Activated CD4-positive, alpha-beta T cell treated with anti-CD3 and anti-CD28 coated beads, Interleukin-2, Interleukin-4, amounts not matched to agents 100 ng/mL and 50 ng/mL, durations not matched to agents 16 hours and 8 hours (primary cell): ENCODE measurements at regions not wholly inside any gene's neighbourhood (a gene's known extent, or its start where the extent isn't known, plus 50 kb on each side); places are given as distances from the start of the nearest gene placed in this dataset.

ENCODE experiments used
- DNase-seq: peaks from one replicate; pipeline ENCODE4 v3.0.0-alpha.2; 2020; ENCODE audit warnings: low spot score

DNA sequence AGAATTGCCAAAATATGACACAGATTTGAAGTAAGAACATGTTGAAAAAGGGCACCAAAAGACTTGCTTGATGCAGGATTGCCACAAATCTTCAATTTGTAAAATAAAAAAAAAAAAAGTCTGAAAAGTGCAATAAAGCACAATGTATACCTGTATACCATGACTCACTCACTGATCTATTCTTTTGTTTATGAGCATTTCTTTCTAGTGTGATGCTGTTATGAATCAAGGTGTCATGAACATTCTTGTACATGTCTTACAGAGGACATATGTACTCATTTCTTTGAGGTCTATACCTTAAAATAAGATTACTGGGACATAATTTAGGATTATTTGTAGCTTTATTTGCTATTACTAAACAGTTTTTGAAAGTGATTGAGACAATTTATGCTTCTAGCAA is 464.9 kb upstream of the RBMS3 start:
- no peak for DNase-seq

DNA sequence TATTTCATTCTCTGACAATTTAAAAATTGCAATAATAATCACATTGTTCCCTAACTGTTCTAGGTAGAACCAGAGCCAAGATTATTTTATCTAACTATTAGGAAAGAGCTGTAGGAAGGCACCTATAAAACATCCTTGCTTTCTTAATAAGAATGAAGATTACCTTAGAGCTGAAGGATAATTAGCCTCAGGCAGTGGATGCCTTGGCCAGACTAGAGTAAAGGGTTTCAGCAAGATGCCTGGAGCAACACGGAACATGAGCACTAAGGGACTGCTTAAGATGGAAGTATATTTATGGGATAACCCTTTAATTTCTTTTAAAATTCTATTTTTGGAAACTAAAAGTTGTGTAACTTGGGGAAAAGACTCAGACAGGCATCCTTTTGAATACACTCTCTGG is 456.6 kb upstream of the RBMS3 start:
- DNase-seq, result no peak

DNA sequence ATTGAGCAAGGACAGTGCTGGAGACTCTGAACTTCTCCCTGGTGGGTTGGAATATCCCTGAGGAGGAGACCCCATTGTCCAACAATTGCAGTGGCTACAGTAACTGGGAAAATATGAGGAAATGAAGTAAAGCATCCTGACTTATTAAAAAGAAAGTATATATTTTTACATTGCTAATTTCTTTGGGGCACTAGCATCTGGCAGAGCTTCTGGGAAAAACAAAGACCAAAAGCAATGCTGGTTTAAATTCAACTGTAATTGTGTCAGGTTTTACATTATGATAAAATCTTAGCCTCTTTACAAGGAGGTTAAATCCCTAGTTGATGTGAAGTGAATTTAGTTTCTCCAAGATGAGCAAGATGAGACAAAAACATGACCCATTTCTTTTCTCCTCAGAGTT is 454.0 kb upstream of the RBMS3 start:
- no peak for DNase-seq

DNA sequence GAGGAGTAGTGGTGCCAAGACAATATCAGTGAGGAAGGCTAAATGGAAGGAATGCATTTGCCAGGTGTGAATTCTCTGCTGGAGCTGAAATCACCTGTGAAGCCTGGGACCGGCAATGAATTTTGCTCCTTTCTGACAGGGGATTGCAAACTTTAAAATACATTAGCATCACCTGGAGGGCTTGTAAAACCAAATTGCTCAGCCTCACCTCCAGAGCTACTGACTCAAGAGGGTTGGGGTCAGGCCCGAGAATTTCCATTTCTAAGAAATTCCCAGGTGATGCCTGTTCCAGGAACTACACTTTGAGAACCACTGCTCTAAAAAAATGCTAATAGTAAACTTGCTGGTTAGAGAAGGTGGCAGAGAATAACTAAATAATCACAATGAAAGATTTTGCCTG is 445.6 kb upstream of the RBMS3 start:
- DNase-seq, result no peak

DNA sequence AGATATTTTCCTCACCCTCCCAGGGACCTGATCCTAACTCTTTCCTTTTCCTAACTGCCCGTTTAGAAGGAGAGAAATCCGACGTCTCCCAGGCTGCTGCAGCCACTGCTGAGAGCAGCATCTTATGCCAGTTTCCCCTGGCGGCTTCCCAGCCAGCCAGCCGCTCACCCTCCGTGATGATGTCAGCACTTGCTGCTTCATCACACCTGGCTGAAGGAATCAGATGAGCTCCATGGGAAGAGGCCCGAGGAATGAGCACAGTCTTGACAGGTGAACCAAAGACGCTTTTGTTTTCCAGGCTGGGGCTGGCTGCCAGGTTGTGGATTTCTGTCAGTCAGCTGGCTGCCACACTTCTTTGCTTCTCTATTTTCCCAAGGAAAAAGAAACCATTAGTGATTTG is 445.1 kb upstream of the RBMS3 start:
- DNase-seq, result no peak

DNA sequence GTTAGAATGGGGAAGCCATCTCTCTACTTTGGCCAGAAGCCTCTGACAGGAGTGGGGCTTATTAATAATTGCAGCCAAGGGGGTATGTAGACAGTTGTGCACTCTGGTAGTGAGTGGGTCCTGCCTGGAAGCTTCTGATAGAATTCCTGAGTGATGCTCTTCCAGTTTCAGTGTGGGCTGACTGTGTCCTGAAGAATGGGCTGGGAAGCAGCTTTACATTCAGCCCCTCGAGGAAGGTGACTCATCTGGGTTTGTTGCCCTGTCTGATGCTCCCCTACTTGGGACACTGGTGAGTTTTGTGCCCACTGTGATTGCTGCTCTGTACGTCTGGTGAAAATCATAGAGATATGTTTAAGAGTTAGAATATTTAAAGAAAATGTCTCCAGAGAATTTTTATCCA is 444.7 kb upstream of the RBMS3 start:
- DNase-seq, result no peak

DNA sequence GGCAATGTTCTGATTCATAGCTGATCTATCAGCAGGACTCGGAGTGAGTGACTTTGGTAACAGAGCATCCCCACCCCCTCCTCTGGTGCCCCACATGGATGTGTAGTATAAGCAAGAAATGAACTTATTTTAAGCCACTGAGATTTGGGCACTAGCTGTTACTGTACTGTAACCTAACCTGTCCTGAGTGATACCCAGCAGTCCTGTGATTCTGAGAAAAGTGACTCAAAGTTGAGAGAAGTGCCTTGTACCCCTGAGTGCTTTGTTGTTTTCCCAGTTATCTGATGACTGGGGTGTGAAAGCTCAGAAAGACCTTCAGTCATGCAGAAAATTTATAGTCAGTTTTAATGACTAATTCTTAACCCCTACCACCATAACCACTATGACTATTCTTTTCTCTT is 439.9 kb upstream of the RBMS3 start:
- peak; percentile 92 for DNase-seq

DNA sequence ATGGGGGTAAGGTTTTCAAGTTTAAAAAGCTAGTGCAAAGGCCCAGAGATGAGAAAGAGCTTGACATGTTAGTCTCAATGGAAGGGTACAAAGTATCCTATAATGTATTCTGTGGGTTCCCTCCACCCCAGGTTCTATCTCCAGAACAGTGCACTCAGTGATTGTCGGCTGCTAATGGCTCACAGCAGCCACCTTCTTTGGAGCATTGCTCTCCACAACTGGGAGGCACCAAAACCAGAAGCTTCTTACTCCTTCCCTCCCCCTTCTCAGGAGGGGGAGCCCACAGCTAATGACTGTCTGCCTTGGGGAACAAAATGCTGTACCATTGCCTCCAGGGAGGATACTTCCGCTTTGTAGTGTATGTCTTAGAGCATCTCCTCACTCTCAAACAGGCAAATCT is 439.4 kb upstream of the RBMS3 start:
- DNase-seq, result peak; percentile 58

DNA sequence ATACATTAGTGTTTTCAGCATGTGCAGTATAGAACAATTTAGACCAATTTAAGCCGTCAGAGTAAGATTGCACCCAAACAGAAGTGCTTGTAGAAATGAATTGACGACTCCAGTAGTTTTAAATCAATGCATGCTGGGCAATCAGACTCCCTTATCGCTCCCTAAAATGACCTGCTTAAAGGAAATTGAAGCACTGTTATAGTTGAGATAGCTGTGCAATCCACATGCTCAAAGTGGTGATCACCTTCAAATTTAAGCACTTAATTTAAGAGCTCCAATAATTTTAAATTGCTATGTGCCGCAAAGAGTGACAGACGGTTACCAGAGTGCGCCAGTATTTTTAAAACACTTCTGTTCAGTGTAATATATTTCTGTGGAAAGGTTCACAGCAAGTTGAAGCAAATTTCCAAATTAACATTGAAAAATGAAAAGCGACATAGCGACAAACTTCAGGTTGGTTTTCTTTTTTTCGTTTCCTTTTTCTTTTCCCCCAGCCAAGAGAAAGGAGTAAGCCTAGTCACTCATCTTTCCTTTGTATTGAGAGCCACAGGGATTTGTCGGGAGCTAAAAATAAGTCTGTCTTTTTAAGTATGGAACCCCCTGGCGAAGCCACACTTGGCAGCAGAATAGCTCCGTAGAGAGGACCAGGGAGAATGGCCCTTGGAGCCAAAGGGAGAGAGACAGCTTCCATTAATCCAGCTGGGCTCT is 436.4 kb upstream of the RBMS3 start:
- no peak for DNase-seq

DNA sequence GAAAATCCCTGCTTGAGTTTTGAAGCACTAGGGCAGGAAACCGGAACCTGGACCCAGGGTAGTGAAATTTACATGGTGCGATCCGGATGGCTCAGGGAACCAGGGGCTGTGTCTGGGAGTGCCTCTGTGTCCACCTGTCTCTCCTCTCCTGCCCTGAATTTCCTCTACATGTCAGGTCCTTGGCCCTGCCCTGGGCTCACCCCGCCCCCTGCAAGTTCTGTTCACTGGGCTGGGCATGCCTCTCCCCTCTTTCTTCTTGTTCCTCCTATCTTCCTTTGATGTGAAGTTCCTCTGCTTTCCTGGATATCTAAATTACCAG is 435.9 kb upstream of the RBMS3 start:
- DNase-seq, result no peak

DNA sequence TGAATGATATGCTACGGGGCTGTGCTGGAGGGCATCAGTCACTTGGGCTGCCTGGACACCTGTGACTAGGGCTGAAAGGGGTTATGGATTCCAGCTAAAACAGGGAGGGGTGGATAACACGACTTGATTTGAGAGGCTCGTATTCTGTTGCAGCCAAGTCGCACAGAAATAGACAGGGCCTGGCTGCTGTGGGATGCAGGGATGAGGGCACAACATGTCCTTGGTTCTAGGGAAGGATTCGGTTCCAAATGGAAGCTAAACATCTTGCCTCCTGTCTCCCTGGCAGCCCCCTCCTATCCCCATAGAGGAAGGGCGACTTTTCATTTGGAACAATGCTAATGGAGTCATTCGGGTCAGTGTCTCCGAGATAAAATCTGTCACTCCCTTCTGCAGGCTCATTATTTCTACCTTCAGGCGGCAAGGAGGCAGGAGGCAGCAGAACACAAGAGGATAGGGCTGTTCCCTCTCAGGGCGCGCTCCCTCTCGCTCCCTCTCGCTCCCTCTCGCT is 433.8 kb upstream of the RBMS3 start:
- DNase-seq, result no peak

DNA sequence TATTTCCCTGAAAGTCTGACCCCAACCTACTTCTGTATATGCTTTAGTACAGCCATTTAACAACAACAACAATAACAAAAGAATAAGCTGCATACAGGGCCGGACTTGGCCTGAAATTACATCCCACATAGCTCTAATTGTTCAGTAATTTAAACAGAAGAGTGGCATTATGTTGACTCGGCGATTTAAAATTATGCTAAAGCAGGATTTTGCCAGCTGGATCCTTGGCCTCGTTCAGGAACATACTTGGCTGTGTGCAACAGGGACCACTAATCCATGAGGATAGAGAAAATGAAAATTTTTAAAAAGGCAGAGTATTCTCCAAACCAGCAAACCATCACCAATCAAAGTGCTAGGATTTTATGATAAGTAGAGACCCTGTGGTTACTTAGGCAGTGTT is 433.1 kb upstream of the RBMS3 start:
- no peak for DNase-seq

DNA sequence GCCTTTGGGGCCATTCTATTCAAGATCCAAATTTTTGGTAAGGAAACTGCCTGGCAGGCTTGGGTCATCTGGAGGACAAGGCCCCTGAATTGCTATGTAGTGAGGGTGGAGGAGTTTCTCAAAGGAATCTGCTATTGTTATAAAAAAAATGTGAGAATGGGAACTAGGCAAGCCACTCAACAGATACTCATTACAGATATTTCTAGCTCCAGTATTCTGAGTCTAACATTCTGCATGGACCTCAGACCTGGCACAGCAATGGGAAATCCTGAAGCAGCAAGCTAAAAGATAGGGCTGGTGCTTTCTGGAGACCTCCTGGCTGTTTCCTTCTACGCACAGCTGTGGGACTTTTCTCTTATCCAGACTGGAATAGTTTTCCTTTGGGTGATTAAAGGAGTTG is 430.7 kb upstream of the RBMS3 start:
- no peak for DNase-seq

DNA sequence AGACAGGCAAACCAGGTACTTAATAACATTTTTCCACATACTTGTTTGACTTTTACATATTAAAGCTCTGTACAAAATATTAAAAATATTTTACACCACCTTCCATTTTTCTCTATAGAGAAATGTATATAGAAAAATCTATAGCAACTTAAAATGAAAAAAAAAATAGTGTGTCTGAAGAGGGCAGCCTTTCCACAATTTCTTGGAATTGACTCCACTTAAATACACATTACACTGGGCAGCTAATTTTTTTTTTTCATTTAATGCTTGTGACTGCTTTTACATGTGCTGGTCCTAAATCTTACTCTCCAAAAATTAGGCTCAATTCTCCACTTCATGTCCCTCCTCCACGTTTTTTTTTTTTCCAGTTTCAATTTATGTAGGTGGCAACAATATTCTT is 427.0 kb upstream of the RBMS3 start:
- no peak for DNase-seq

DNA sequence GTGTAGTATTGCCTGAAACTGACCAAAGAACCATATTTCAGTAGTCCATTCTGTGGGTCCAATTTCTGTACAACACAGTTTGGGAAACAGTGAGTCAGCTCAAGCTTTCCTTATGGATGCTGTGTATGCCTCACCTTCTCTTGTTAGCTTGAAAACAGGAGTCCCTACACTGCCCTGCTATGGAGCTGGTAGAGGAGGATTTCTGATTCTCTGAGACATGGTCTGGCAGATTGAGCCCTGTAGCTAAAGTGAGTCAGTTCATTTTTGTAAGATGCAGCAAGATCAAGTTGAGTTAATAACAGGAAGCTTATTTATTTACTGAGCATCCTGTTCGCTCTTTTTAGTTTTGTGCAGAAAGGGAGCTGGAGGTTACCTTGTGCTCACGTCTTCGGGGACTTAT is 424.1 kb upstream of the RBMS3 start:
- no peak for DNase-seq

DNA sequence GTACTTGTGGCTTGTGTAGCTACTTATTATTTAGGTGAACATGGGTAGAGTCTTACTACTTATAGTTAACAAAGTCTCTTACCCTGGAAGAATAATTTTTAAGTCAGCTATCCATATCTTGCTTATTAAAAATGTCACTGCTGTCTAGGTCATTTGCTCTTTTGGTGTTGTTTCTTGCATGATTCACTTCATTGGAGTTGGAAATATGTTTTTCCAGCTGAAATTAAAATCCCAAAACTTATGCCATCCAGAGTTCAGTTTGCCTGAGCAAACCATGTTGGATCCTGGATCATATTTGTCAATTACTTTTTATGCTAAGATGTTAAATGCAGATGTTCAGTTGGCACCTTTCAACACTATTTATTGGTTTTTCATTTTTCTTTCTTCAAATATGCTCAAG is 421.0 kb upstream of the RBMS3 start:
- DNase-seq, result no peak

DNA sequence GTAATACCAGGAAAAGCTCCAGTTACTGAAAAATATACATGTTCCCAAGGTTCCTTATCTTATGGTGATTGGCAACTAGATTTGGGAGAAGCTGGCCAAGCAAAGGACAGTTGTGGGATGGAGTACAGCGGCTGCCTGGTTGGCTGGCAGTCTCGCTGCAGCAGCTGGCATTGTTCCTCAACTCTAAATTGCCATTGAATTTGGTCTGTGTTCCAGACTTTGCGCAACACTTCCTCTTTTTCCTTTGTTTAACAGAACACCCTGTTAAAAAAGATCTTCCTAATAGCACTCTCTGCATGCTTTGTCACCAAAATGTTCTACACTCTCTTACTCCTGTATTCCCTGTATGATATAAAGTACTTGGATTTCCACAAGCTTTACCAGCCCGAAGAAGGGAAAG is 420.6 kb upstream of the RBMS3 start:
- DNase-seq, result no peak

DNA sequence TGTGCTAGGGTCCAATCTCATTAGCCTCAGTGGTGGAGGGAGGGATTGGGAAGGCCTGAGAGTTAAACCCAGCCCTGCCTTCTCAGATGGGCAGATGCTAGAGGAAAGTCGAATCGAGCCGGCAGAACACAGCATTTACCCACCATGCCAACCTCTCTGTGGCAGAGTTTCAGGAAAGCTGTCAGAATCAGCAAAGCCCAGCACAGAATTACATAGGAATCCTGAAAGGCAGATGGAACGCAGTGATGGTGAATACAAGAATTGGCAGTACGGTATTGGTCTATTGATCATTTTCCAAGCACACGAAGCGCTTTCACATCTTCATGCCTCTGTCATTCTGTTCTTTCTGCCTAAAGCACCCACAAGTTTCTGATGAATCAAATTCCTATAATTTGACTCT is 417.7 kb upstream of the RBMS3 start:
- no peak for DNase-seq

DNA sequence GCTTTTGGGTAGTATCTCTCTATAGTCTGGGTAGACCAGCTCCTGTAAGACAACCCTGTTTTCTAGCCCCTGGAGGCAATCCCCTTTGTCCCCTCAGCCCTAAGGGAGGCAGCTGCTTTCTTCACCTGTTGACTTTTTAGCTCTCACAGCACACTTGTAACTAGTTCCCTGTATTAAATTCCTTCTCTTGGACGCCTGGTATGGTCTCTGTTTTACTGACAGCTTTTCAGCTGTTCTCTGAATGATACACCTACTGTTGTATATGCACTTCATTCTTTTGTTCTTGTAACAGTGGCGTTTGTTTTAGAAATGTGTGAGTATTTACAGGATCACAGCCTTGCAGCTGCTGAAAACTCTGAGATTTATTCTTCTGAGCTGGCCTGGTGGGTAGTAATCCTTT is 413.0 kb upstream of the RBMS3 start:
- no peak for DNase-seq

DNA sequence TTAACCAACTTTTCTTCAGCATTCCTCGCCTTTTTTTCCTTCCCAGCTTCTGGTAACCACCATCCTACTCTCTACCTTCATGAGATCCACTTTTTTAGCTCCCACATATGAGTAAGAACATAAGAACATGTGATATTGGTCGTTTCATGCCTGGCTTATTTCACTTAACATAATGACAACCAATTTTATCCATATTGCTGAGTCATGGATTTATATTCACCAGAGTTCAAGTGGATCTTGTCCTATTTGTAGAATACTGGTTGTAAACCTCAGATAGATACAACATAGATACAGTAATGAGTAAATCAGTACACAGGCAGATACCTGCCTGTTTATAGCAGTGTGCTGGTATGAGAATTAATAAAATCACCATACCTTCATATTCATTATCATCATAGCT is 412.0 kb upstream of the RBMS3 start:
- DNase-seq, result no peak

DNA sequence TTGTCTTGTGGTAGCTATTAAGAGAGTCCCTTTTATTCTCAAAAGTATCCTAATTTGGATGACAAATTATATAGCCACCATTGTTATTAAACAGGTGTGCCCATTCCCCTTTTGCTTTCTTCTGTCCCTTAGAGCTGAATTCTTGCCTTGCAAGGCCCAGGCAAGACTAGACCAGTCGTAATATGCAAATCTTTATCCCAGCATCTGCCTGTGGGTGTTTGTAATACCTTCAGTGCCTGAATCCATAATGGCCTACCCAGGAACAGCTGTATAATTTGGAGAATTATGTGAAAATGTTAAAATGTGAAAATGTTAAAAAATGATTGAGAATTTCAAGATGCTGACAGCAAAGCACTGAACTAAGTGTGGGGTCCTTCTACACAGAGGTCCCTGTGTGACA is 403.0 kb upstream of the RBMS3 start:
- DNase-seq, result no peak

DNA sequence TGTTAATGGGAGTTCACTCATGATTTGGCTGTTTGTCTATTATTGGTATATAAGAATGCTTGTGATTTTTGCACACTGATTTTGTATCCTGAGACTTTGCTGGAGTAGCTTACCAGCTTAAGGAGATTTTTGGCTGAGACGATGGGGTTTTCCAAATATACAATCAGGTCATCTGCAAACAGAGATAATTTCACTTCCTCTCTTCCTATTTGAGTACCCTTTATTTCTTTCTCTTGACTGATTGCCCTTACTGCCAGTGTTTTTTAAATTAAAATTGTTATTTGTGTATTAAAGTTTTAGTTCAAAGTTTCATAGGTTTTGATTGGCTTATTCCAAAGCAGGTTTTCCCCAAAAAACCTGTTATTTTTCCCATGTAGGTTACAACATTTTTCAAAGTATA is 390.5 kb upstream of the RBMS3 start:
- no peak for DNase-seq

DNA sequence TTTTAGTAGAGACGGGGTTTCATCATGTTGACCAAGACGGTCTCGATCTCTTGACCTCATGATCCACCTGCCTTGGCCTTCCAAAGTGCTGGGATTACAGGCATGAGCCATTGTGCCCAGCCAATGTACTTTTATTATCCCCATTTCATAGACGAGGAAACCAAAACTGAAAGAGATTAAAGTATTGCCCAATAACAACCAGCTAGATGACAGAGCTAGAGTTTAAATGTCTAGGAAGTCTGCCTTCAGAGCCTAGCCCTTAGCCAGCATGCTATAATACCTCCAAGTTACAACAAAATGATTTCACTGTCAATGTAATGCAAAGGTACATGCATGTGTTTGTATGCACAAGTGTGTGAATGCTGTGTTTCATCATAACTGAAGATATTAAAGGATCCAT is 389.4 kb upstream of the RBMS3 start:
- no peak for DNase-seq

DNA sequence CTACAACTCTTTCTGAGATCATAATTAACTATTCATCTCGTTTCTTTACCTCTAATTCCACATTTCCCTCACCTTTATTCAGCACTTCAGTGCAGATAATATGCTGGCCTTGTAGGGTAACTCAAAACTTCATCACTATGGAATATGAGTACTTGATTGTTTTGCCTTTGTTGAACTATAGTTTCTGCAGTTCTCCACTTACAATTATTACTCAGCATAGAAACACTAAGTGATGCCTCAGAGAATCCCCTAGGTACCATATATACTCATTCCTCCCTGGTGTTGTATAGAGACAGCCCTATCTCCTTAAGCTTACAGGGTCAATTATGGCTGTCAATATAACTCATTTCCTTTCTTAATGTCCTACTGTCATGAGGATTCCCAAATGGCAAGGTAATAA is 380.6 kb upstream of the RBMS3 start:
- DNase-seq, result no peak

DNA sequence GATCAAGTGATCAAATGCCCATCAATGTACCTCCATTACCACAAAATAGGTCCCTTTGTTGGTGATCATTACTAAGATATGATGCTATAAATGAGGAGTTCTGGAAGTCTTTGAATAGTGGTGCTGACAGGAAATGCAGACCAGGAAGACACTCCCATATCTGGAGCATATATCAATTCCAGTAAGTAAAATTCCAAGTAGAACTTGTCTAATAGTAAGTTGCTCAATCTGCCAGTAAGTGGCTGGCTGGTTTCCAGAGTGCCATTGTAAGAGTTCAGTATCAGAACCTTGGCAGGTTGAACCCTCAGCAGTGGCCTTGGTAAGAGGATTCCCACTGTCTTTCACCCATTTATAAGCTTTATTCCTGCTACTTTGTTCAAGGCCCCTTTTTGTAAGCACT is 379.9 kb upstream of the RBMS3 start:
- no peak for DNase-seq
